Frontal cortex (tissue), 3 donors: ENCODE measurements at regions not wholly inside any gene's neighbourhood (a gene's known extent, or its start where the extent isn't known, plus 50 kb on each side); places are given as distances from the start of the nearest gene placed in this dataset.

Experiments
- DNase-seq, 2 donors: peaks; one replicate each; pipeline ENCODE4 v3.0.0; 2012; ENCODE audit warnings: low spot score in 2 of 2
- FAIRE-seq: peaks from 2 replicates; lab custom pipeline; 2012; peaks lifted over from hg19 to GRCh38; lab: Jason Lieb, UNC
- donor health status: control.
- donor health status: control.
- donor health status: control.

GRCh38 chr20:60123652-60124051 is 165.4 kb downstream of the CDH26 start:
- no peak for DNase-seq
- FAIRE-seq = no peak

- FAIRE-seq = no peak
Measured at GRCh38 chr20:60124776-60125381, 166.7 kb downstream of the CDH26 start.

GRCh38 chr20:60125513-60125912 is 167.3 kb downstream of the CDH26 start:
- FAIRE-seq = no peak
- DNase-seq = no peak

More at GRCh38 chr20:60124776-60125381, 166.7 kb downstream of the CDH26 start:
- no peak for DNase-seq

GRCh38 chr20:60126975-60127374 is 168.8 kb downstream of the CDH26 start:
- no peak for DNase-seq
- no peak for FAIRE-seq

- DNase-seq = no peak
Measured at GRCh38 chr20:60131375-60131774, 173.2 kb downstream of the CDH26 start.

GRCh38 chr20:60132162-60132826 is 174.1 kb downstream of the CDH26 start:
- FAIRE-seq = no peak

More at GRCh38 chr20:60131375-60131774, 173.2 kb downstream of the CDH26 start:
- FAIRE-seq = no peak

GRCh38 chr20:60132827-60133670 is 174.8 kb downstream of the CDH26 start:
- DNase-seq (no peak), FAIRE-seq (no peak)

More at GRCh38 chr20:60132162-60132826, 174.1 kb downstream of the CDH26 start:
- DNase-seq = no peak

- FAIRE-seq (no peak), DNase-seq (no peak)
Measured at GRCh38 chr20:60135276-60135675, 177.1 kb downstream of the CDH26 start.

GRCh38 chr20:60136645-60137401 is 178.6 kb downstream of the CDH26 start:
- FAIRE-seq = no peak
- DNase-seq = no peak

- DNase-seq (no peak), FAIRE-seq (no peak)
Measured at GRCh38 chr20:60137657-60138245, 179.5 kb downstream of the CDH26 start.

GRCh38 chr20:60138256-60139220 is 180.3 kb downstream of the CDH26 start:
- DNase-seq = no peak
- no peak for FAIRE-seq

- FAIRE-seq = no peak
- no peak for DNase-seq
Measured at GRCh38 chr20:60139663-60140446, 181.6 kb downstream of the CDH26 start.

- FAIRE-seq = no peak
- DNase-seq = no peak
Measured at GRCh38 chr20:60142587-60142986, 184.4 kb downstream of the CDH26 start.

GRCh38 chr20:60143261-60143842 is 185.1 kb downstream of the CDH26 start:
- FAIRE-seq = no peak
- DNase-seq = no peak

- FAIRE-seq (no peak), DNase-seq (no peak)
Measured at GRCh38 chr20:60144404-60144803, 186.2 kb downstream of the CDH26 start.

GRCh38 chr20:60144974-60145527 is 186.8 kb downstream of the CDH26 start:
- FAIRE-seq = no peak
- DNase-seq = no peak

GRCh38 chr20:60147004-60147403 is 188.8 kb downstream of the CDH26 start:
- FAIRE-seq (no peak), DNase-seq (no peak)
